ENCODE measurements at regions not wholly inside any gene's neighbourhood (a gene's known extent, or its start where the extent isn't known, plus 50 kb on each side); places are given as distances from the start of the nearest gene placed in this dataset.
"Not testable (repeated sequence)": the region's sequence is repeated elsewhere in the genome, so short reads cannot be mapped to it uniquely, and the experiment has no call there.

GRCh38 chrX:1859266-1859665 lies 244.4 kb downstream of the ASMT start:
- H3K27ac ChIP-seq (ENCODE audit: low read length); H3K9ac ChIP-seq (ENCODE audit: low read depth, low read length); H3K36me3 ChIP-seq (ENCODE audit: insufficient read depth, low read length); H3K4me1 ChIP-seq (ENCODE audit: insufficient read depth, low read length); H3K27me3 ChIP-seq (ENCODE audit: insufficient read depth, low read length, poor library complexity); H3K4me2 ChIP-seq (ENCODE audit: insufficient read depth, low read length); H3K79me2 ChIP-seq (ENCODE audit: insufficient read depth, low read length); ATAC-seq (ENCODE audit: insufficient read depth, low read depth); H3K4me3 ChIP-seq (ENCODE audit: low read depth in 1 of 2, low read length in 2 of 2); H2AFZ ChIP-seq (ENCODE audit: low read depth, low read length); H3K9me3 ChIP-seq (ENCODE audit: insufficient read depth, low read length, severe bottlenecking); H4K20me1 ChIP-seq (ENCODE audit: insufficient read depth, low read length); DNase-seq: not testable (repeated sequence)

- Histone ChIP-seq H3K9ac (ENCODE audit: low read depth, low read length) (no peak overlapping the region), H3K4me2 (ENCODE audit: insufficient read depth, low read length) (no peak overlapping the region), H3K79me2 (ENCODE audit: insufficient read depth, low read length) (no peaks in the 10 kb centered on the region), H3K4me3 (ENCODE audit: low read depth in 1 of 2, low read length in 2 of 2) (no peak overlapping the region), H3K36me3 (ENCODE audit: insufficient read depth, low read length) (no peaks in the 10 kb centered on the region), H3K4me1 (ENCODE audit: insufficient read depth, low read length) (no peaks in the 10 kb centered on the region), H2AFZ (ENCODE audit: low read depth, low read length) (no peak overlapping the region), H3K27me3 (ENCODE audit: insufficient read depth, low read length, poor library complexity) (no peaks in the 10 kb centered on the region), H3K9me3 (ENCODE audit: insufficient read depth, low read length, severe bottlenecking) (no peaks in the 10 kb centered on the region), H4K20me1 (ENCODE audit: insufficient read depth, low read length) (no peaks in the 10 kb centered on the region), H3K27ac (ENCODE audit: low read length) (no peak overlapping the region)
- ATAC-seq (ENCODE audit: insufficient read depth, low read depth): no peak
- no peak for DNase-seq
- TF ChIP-seq EZH2 (IDR thresholded peaks at IDR 0.05; ENCODE audit: borderline replicate concordance, low read depth, low read length, severe bottlenecking) (no peak), CTCF (IDR thresholded peaks at IDR 0.05; ENCODE audit: borderline replicate concordance, extremely low read depth, low read length, poor library complexity, severe bottlenecking) (no peak)
Measured at GRCh38 chrX:1860936-1861594, 246.2 kb downstream of the ASMT start.

GRCh38 chrX:1863995-1864394 lies 249.1 kb downstream of the ASMT start:
- H3K27ac ChIP-seq (ENCODE audit: low read length); H3K27me3 ChIP-seq (ENCODE audit: insufficient read depth, low read length, poor library complexity); DNase-seq; H3K79me2 ChIP-seq (ENCODE audit: insufficient read depth, low read length); H2AFZ ChIP-seq (ENCODE audit: low read depth, low read length); ATAC-seq (ENCODE audit: insufficient read depth, low read depth); H4K20me1 ChIP-seq (ENCODE audit: insufficient read depth, low read length); H3K9me3 ChIP-seq (ENCODE audit: insufficient read depth, low read length, severe bottlenecking); H3K9ac ChIP-seq (ENCODE audit: low read depth, low read length); H3K4me3 ChIP-seq (ENCODE audit: low read depth in 1 of 2, low read length in 2 of 2); H3K4me1 ChIP-seq (ENCODE audit: insufficient read depth, low read length); H3K4me2 ChIP-seq (ENCODE audit: insufficient read depth, low read length); H3K36me3 ChIP-seq (ENCODE audit: insufficient read depth, low read length): not testable (repeated sequence)

GRCh38 chrX:1870421-1870820 lies 255.6 kb downstream of the ASMT start:
- Histone ChIP-seq H3K9me3 (ENCODE audit: insufficient read depth, low read length, severe bottlenecking) (no peaks in the 10 kb centered on the region), H3K79me2 (ENCODE audit: insufficient read depth, low read length) (no peaks in the 10 kb centered on the region), H3K27ac (ENCODE audit: low read length) (no peak overlapping the region), H2AFZ (ENCODE audit: low read depth, low read length) (no peak overlapping the region), H3K36me3 (ENCODE audit: insufficient read depth, low read length) (no peaks in the 10 kb centered on the region), H3K4me2 (ENCODE audit: insufficient read depth, low read length) (no peak overlapping the region), H3K4me1 (ENCODE audit: insufficient read depth, low read length) (no peaks in the 10 kb centered on the region), H3K4me3 (ENCODE audit: low read depth in 1 of 2, low read length in 2 of 2) (no peak overlapping the region), H3K9ac (ENCODE audit: low read depth, low read length) (no peak overlapping the region), H3K27me3 (ENCODE audit: insufficient read depth, low read length, poor library complexity) (no peaks in the 10 kb centered on the region), H4K20me1 (ENCODE audit: insufficient read depth, low read length) (no peaks in the 10 kb centered on the region)
- DNase-seq (no peak), ATAC-seq (ENCODE audit: insufficient read depth, low read depth) (no peak)
- TF ChIP-seq EZH2 (IDR thresholded peaks at IDR 0.05; ENCODE audit: borderline replicate concordance, low read depth, low read length, severe bottlenecking): no peak
- no peak for TF ChIP-seq CTCF (IDR thresholded peaks at IDR 0.05; ENCODE audit: borderline replicate concordance, extremely low read depth, low read length, poor library complexity, severe bottlenecking)
